SK-N-SH (cell line): ENCODE measurements at regions not wholly inside any gene's neighbourhood (a gene's known extent, or its start where the extent isn't known, plus 50 kb on each side); places are given as distances from the start of the nearest gene placed in this dataset.

Experiments used
- CHD2 ChIP-seq: fragments of 150-350 bp; IDR thresholded peaks from 2 replicates; pipeline ENCODE4 v1.6.1; 2018; ENCODE audit warnings: low read length; ENCODE audit not compliant: partially characterized antibody
- EZH2phosphoT487 ChIP-seq: fragments of 200-600 bp; sonication (generic); IDR thresholded peaks from 2 replicates; pipeline ENCODE4 v1.6.1; 2017; ENCODE audit warnings: low read depth, mixed run types, mild to moderate bottlenecking, antibody characterized with exemption, moderate library complexity, borderline replicate concordance
- GABPA ChIP-seq: IDR thresholded peaks from 2 replicates; pipeline ENCODE4 v1.4.0; 2012; ENCODE audit warnings: low read depth, mild to moderate bottlenecking
- RCOR1 ChIP-seq: fragments of 150-350 bp; IDR thresholded peaks from 2 replicates; pipeline ENCODE4 v1.6.1; 2017; ENCODE audit warnings: antibody characterized with exemption, low read length
- RFX5 ChIP-seq: IDR thresholded peaks from 2 replicates; pipeline ENCODE4 v1.6.1; 2012; ENCODE audit warnings: mild to moderate bottlenecking, improper control_type of control experiment, low read length
- SMC3 ChIP-seq: IDR thresholded peaks from 2 replicates; pipeline ENCODE4 v1.6.1; 2012; ENCODE audit warnings: low read depth, low read length, improper control_type of control experiment
- TEAD4 ChIP-seq: IDR thresholded peaks from 2 replicates; pipeline ENCODE4 v1.4.0; 2012; ENCODE audit warnings: mild to moderate bottlenecking, borderline replicate concordance; ENCODE audit not compliant: insufficient read depth
- TF ChIP-seq, protein P1 (sequence below): fragments of 200-600 bp; sonication (generic); IDR thresholded peaks from 2 replicates; pipeline ENCODE4 v1.6.1; 2017; ENCODE audit warnings: antibody characterized with exemption, mild to moderate bottlenecking, moderate library complexity
- TF ChIP-seq, protein P2 (sequence below): IDR thresholded peaks from 2 replicates; pipeline ENCODE4 v1.4.0; 2012; ENCODE audit warnings: low read depth, borderline replicate concordance
- TF ChIP-seq, protein P3 (sequence below): fragments of 150-350 bp; IDR thresholded peaks from 2 replicates; pipeline ENCODE4 v1.6.1; 2017; ENCODE audit warnings: antibody characterized with exemption, low read length, low read depth, borderline replicate concordance

DNA sequence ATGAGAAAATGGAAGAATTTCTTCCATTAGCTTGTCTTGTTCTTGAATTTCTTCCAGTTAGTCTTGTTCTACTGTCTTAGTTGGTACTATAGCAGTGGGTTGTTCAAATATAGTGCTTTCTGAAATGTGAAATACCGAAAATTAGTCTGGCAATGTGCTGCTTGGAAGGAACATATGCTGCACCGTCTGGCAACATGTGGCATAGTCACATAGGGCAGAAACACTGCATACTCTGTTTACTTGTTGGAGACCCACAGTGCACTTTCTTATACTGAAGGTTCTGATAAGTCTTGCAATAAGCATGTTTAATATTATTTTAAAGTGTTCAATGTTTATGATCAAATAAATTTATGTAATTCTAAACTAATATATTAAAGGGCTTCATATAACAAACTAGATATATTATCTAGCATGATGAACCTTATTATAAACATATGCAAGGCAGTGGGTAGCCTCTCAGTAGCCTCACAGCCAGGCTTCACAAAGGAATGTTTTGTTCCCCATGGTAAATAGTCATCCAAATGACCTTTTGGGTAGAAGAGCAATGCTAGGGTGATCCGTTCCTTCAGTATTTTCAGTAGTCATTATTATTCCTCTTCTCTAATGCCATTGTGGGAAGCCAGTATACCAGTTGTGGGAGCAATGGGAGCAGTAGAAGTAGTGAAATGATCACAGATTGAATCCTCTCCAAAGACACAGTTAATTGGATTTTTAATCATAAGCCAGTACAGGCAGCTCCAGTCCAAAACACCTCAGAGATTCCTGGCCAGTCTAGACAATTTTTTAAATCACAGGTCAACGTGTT is 1106.7 kb downstream of the DTWD2 start:
- TF ChIP-seq, protein P1, sequence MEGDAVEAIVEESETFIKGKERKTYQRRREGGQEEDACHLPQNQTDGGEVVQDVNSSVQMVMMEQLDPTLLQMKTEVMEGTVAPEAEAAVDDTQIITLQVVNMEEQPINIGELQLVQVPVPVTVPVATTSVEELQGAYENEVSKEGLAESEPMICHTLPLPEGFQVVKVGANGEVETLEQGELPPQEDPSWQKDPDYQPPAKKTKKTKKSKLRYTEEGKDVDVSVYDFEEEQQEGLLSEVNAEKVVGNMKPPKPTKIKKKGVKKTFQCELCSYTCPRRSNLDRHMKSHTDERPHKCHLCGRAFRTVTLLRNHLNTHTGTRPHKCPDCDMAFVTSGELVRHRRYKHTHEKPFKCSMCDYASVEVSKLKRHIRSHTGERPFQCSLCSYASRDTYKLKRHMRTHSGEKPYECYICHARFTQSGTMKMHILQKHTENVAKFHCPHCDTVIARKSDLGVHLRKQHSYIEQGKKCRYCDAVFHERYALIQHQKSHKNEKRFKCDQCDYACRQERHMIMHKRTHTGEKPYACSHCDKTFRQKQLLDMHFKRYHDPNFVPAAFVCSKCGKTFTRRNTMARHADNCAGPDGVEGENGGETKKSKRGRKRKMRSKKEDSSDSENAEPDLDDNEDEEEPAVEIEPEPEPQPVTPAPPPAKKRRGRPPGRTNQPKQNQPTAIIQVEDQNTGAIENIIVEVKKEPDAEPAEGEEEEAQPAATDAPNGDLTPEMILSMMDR: no peak
- TF ChIP-seq SMC3 (no peak), GABPA (no peak), TEAD4 (no peak), RCOR1 (no peak), RFX5 (no peak), EZH2phosphoT487 (no peak), CHD2 (no peak)
- TF ChIP-seq, protein P2, sequence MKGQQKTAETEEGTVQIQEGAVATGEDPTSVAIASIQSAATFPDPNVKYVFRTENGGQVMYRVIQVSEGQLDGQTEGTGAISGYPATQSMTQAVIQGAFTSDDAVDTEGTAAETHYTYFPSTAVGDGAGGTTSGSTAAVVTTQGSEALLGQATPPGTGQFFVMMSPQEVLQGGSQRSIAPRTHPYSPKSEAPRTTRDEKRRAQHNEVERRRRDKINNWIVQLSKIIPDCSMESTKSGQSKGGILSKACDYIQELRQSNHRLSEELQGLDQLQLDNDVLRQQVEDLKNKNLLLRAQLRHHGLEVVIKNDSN: no peak
- TF ChIP-seq, protein P3, sequence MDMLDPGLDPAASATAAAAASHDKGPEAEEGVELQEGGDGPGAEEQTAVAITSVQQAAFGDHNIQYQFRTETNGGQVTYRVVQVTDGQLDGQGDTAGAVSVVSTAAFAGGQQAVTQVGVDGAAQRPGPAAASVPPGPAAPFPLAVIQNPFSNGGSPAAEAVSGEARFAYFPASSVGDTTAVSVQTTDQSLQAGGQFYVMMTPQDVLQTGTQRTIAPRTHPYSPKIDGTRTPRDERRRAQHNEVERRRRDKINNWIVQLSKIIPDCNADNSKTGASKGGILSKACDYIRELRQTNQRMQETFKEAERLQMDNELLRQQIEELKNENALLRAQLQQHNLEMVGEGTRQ: no peak
